ENCODE measurements at regions not wholly inside any gene's neighbourhood (a gene's known extent, or its start where the extent isn't known, plus 50 kb on each side); places are given as distances from the start of the nearest gene placed in this dataset.
"Not testable (repeated sequence)": the region's sequence is repeated elsewhere in the genome, so short reads cannot be mapped to it uniquely, and the experiment has no call there.

DNA sequence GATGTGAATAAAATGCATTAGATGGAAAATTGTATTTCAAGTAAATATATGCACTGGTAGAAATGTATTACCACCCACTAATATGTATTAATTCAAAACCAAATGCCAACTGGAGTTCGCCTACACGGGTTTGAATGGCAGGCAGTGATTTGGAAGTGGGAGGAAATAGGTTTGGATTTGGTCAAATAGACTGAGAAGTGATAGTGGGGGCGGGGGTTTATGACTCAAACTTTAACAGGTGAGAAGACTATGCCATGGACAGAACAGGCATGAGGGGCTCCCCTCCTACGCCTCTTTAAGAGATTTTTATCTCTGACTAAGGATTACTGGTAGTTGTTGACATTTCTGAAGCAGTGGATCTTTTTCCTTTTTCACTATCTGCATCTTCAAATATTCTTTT lies 677.8 kb downstream of the NTRK3 start:
- DNase-seq (ENCODE audit: low spot score): no peak

DNA sequence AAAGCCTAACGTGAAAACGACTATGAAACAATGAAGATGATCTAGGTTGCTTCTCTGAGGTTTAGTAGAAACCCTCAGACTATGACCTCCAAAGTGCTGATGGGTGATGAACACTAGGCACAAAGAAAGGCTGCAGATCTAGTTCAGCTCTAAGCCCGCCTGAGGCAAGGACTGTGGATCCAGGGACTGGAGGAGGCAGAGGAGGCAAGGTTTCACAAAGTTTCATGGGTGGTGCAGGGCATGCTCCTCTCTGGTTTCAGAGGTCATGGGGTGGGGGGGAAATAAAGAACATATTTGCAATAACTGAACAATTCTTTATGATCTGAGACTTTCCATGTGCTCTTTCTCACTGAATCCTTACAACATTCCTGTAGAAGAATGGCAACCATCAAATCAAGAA lies 679.2 kb downstream of the NTRK3 start:
- DNase-seq (ENCODE audit: low spot score): no peak

DNA sequence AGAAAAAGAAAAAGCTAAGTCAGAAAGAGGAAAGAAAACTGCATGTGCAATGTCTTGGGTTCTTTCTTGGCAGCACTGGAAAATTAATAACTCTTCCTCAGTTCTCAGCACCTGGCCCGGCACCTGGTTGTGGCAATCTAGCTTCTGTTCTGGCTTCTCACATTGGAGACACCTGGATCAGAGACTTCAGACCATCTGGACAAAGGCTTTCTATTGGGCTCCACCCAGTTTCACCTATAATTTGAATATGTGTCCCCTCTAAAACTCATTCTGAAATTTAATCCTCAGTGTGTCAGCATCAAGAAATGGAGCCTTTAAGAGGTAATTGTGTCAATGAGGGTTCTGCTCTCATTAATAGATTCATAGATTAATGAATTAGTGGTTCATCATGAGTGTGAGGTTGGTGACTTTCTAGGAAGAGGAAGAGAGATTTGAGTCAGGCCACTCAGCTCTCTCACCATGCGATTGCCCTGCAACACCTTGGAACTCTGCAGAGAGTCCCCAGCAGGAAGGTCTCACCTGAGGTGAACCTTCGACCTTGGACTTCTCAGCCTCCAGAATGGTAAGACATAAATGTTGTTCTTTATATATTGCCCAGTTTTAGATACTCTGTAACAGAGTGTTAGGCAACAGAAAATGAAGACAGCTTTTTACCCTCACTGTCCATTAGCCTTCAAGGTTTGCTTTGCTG lies 679.9 kb downstream of the NTRK3 start:
- no peak for DNase-seq (ENCODE audit: low spot score)

DNA sequence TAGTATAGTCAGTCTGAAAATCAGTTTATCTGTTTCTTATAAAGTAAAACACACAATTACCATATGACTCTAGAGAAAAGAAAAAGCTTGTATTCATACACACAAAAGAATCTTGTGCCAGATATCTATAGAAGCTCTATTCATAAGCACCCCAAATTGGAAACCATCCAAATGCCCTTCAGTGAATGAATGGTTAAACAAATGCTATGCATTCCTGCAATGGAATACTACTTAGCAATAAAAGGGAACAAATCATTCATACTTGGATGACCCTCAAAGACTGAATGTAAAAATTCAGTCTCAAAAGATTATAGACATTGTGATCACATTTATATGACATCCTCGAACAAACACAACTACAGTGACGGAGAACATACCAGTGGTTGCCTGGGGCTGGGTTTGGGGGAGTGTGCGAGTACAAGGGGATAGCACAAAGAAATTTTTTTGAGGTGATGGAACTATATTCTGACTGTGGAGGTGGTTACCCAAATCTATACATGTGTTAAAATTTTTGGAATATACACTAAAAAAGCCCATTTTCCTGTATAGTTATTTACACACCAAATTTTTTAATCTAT lies 680.6 kb downstream of the NTRK3 start:
- no peak for DNase-seq (ENCODE audit: low spot score)

DNA sequence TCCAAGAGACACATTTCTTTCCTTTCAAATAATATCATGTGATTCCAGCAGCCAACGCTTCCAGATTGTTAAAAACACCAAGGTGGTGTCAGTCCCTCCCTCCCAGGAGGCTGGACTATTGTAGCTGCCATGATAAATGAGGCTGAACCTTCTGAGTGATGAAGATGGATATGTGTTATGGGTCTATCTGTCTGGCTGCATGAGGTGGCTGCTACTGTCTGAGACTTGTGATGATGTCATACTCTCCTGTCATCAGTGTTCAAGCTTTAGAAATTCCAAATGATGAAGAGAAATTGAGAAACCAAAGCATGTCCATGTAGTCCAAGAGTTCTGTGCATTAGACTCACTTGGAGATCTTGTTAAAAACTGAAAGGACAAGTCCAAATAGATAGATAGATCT lies 683.0 kb downstream of the NTRK3 start:
- DNase-seq (ENCODE audit: low spot score): no peak

DNA sequence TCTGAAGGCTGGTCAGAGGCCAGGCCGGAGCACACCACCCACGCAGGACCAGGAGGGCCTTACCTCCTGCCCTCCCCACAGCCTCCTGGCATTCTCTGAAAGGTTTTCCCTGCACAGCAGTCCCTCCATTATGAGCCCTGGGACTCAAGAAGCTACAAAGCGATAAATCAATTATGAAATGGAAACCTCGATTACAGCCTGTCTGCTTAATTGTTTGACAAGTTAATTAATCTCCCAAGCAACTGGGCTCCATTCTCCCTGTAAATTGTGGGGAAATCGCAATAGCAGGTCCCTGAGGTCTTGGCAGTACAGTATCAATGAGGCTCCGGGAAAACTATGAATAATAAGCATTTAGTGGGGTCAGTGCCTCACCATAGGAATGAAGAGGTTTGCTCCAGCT lies 683.5 kb downstream of the NTRK3 start:
- DNase-seq (ENCODE audit: low spot score): no peak

DNA sequence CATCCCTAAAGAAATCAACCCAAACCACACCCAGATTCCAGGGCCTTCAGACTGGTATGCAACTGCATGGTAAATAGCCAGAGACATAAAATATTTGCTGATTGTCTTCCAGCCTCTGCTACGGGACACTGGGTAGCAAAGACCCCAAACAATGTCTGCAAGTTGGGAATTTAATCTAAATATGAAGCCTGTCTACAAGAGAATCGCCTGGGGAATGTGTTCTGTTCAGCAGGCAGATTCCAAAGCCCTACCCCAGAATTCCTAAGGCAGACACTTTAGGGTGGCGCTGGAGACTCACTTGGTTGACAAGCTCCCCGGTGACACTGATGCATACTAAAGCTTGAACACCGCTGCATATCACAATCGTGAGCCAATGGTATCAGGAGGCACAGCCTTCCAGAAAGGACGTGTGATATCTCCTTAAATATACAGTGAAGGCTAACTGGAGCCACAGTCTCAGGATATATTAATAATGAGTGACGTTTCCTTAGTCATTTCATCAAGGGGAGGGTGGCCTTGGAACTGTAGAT lies 684.1 kb downstream of the NTRK3 start:
- no peak for DNase-seq (ENCODE audit: low spot score)

DNA sequence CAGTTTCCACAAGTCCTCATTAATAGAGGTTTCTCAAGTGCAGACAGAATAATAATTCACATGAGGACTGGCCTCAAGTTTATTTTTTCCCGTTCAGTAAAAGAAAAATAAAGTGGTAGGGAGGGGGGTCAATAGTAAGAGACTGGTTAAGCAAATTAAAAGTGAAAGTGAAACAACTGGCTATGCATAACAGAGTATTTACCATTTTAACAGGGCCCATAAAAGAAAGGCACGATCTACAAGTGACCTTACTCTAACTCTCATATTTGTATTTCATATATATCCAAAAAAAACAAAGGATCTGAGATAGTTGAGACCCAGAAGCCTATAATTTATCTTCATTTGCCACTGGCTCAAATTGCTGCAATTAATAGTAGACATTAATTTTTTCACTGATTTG lies 686.3 kb downstream of the NTRK3 start:
- no peak for DNase-seq (ENCODE audit: low spot score)

DNA sequence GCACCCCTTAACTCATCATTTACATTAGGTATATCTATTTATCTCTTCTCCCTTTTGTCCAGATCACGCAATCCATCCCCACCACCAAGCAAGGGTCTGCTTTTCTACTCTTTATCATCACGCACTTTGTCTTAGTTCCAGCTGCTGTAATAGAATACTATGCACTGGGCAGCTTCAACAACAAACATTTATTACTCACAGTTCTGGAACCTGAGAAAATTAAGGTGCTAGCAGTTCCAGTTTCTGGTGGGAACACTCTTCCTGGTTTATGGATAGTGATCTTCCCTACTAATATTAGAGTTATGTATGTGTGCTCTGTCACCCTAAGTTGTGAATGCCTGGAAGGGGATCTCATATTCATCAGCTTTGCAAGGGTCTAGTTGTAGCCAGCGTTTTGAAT lies 687.0 kb downstream of the NTRK3 start:
- DNase-seq (ENCODE audit: low spot score): no peak

DNA sequence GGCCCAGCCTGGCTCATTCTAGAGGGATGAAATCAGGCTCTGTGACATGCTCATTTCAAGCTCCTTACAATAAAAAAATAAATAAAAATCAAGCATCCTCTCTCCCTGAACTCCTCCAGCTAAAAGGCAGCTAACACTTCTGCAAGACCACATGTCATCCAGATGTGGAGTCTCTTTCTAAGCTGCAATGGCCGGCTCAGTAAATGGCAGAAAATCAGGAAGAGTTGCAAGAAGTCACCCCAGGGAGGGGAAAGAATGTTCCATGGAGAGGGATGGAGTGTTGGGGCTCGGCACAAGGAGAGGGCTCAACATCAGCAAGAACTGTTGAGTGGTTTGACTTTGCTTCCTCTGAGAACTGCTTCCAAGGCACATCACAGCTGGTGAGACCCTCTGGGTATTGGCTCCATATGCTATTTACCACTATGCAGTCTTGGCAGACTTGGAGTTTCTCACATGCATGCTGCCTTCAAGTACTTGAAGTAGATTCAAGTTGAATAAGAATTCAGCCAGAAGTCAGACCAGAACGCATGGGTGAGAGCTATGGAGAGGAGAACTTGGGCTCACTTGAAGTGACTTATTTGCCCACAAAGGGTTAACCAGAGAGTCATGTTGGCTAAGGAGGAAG lies 689.0 kb downstream of the NTRK3 start:
- DNase-seq (ENCODE audit: low spot score): no peak

DNA sequence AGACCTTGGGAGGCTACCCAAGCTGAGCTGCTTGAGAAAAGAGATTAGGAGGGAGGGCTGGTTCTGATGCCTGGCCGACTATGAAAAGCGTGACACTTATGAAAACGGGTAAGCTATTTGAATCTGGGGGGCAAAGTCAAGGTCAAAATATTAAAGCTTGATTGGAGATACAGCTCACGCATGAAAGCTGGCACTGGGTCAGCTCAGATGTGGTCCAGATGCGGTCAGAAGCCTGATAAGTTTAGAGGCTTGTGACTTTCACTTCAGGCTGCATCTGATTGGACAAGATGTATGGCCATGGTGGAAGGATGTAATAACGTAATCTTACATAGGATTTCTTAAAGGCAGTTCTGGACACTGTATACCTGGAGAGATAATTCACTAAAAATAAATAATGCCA lies 690.3 kb downstream of the NTRK3 start:
- no peak for DNase-seq (ENCODE audit: low spot score)

DNA sequence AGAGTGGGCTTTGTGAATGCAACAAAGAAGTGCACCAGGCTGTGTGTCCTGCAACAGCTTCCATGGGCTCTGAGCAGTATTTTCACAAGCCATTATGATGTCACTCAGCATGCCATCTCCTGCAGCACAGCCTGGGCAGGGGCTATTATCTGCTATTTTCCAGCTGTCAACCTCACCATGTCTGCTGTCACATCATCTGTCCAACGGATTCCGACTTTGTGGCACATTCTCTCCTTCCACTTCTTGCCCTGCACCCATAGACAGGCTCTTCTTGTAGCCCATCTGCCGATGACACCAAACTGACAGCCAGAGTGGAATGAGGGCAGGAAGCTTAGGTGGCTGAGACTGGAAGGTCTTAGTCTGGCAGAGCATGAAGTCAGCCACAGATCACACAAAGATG lies 691.9 kb downstream of the NTRK3 start:
- DNase-seq (ENCODE audit: low spot score): no peak

DNA sequence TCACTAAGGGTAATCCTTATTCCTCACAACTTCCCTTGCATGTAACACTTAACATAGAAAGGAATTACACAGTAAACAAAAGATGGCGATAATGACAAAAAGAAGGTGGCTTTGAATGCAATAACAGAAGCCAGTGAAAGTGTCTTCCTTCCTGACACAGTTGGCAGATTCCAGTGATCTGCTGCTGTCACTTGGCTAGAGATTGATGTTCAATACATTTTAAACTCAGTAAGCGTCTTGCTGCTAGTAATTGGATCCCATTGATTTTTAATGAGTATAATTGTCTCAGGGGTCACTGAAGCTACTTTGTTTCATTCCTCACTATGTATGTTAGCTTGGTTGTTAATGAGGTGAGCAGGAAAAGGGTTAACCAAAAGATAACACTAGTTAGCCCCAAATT lies 692.7 kb downstream of the NTRK3 start:
- DNase-seq (ENCODE audit: low spot score): no peak

DNA sequence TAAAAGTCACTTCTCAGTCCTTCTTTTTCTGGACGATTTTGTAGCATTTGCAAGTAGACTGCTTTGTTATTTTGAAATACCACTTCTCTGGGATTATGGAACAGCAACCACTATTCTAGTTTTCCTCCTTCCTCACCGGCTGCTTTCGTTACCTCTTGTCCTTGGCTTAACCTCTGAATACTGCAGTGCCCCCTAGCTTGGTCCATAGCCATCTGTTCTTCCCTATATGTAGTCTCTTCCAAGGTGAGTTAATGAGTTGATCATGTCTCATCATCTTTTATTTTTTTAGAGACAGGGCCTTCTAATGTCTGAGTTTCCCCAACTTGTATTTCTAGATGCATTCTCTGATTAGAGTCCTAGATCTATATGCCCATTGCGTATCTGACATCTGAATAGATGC lies 694.3 kb downstream of the NTRK3 start:
- DNase-seq (ENCODE audit: low spot score): no peak

DNA sequence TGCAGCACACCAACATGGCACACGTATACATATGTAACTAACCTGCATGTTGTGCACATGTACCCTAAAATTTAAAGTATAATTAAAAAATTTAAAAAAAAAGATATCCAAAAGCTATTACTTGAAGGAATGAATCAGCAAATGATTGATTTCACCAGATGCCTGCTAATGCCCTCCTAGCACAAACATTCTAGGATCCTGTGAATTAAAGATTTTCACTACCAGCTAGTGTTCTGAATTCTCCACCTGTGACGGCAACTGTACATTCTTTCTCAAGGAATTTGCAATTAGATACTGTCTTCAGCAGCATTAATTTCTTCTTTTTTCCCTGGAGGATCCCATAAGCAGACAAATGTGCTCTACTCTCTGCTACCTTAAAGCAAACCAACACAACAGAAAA lies 694.9 kb downstream of the NTRK3 start:
- no peak for DNase-seq (ENCODE audit: low spot score)

DNA sequence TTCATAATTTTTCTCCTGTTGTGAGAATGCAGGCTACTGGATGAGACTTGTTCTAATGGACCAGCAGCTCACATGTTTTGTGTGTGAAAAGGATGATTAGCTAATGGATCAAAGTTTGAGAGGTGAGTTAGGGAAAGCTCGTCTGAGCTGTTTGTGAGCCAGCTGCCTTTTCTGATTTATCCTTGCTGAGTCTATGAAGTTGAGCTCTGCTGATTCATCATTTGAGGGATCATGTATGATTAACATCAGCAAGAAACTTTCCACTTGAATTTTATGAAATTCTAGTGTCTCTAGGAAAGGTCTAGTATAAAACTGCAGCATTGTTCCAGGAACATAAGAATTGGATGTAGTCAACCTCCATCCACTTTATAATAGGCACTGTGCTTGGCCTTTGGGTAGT lies 698.7 kb downstream of the NTRK3 start:
- DNase-seq (ENCODE audit: low spot score): no peak

DNA sequence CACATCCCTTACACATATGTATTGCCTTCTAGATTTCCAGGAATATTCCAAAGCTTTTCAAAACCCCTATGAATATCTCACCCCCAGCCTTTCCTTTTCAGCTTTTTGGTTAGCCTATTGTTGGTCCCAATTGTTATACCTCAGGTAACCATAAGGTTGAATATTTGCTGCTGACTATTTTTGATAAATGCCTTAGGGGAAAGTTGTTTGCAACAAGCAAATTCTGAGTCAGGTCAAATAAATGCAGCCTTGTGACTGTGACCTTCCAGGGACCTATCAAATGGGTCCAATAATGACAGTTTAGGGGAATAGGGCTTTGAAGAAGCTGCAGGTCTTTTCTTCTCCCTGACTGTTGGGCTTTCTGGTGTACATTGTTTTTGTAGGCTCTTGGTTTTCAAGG lies 699.7 kb downstream of the NTRK3 start:
- DNase-seq (ENCODE audit: low spot score): no peak

DNA sequence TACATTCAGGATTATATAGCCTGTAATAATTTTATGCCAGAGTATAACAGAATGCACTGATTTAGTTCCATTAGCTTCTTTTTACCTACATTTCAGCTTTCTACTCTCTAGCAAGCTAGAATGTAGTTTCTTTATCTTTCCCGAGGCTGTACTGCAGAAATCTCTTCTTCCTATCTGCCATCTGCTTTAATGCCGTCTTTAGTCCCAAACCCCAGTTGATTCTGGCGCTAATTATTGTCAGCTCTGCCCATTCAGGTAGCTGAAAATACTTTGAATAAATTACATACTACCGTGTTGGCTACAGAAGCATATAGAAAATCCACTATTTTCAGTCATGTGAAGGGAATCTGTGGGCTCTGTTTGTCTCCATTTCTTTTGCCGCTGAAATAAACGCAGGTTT lies 706.7 kb downstream of the NTRK3 start:
- DNase-seq (ENCODE audit: low spot score): no peak

DNA sequence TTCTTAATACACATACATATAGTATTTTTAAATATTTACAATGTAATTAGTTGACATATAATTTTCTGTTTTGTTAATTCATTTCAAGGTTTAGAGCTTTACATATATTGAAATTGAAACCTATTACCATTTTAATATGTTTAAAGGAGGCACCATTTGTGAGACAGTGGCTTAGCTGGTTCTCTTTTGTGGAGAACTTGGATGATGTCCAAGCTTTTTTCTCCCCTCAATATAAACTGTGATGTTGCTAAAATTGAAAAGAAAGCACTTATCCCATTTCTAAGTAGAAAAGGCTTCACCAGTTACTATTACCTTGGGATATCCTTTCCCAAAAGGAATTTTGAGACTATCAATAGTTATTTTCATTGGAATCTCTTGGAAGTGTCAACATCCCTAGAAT lies 707.2 kb downstream of the NTRK3 start:
- DNase-seq (ENCODE audit: low spot score): no peak

DNA sequence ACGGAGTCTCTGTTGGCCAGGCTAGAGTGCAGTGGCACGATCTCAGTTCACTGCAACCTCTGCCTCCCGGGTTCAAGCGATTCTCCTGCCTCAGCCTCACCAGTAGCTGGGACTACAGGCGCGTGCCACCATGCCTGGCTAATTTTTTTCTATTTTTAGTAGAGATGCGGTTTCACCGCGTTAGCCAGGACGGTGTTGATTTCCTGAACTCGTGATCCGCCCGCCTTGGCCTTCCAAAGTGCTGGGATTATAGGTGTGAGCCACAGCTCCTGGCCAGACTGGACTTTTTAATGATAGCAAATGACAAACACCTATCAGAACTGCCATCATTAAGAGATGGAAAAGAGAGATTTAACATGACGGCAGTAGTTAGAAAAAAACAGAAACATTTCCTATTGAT lies 707.9 kb downstream of the NTRK3 start:
- not testable (repeated sequence) for DNase-seq (ENCODE audit: low spot score)

DNA sequence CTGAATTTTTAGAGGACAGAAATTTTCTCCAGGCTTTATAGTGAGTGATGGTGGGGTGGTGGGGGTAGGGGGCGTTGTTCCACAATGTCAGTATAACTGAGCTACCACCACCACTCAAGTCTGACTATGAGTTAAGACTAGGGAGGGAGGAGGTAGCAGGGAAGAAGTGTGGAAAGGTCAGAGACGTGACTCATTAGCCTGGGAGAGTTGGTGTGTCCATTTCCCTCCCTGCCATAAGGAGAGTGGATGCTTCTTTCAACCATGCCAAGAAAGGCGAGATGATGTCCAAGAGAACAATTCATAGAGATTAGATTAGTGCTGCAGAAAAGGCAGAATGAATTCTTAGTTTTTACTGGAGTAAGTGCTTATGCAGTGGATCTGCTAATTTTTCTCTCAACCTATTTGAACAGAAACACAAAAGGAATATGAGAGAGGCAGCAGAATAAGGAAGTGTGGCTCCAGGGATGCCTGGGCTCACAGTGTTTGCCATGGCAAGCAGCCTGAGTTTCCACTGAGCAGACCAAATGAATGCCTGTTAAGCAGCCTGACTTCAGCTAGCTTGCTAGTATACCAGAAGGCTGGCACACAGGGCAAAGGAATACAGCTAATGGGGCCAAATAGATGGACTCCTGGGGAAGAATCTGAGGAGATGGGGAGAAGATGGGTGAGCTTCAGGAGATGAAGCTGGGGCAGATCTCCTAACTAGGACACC lies 708.9 kb downstream of the NTRK3 start:
- no peak for DNase-seq (ENCODE audit: low spot score)

DNA sequence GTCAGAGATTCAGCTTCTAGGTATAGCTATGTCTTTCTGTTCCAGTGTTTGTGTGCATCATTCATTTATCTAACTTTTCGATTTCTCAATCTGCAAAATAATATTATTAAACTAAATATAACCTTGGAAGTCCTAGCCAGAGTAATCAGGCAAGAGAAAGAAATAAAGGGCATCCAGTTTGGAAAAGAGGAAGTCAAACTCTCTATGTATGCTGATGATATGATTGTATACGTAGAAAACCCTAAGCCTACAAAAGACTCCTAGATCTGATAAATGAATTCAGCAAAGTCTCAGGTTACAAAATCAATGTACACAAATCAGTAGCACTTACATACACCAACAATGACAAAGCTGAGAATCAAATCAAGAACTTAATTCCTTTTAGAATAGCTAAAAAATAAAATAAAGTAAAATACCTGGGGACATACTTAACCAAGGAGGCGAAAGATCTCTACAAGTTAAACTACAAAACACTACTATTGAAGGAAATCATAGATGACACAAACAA lies 718.2 kb downstream of the NTRK3 start:
- no peak for DNase-seq (ENCODE audit: low spot score)

DNA sequence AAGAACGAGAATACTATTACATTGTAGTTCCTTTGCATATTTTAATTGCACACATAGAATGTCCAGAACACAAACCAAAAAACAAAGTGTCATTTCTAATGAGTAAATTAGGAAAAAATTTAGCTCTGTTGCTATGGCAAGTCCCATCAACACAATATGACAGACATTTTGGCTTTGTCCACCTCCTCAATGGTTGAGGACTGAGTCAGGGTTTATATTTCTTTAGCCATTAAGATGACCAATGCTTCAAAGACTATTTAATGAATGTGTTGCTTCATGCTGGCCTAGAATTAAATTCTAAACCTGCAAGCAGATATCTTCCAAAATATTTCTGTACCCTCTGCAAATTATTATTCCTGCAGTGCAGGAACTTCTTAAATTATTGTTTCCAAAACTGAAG lies 719.2 kb downstream of the NTRK3 start:
- DNase-seq (ENCODE audit: low spot score): no peak

Measured in CD4-positive, alpha-beta T cell treated with Interleukin-2 at 100 ng/mL for 4 hours (primary cell).